ENCODE measurements at regions not wholly inside any gene's neighbourhood (a gene's known extent, or its start where the extent isn't known, plus 50 kb on each side); places are given as distances from the start of the nearest gene placed in this dataset.

DNA sequence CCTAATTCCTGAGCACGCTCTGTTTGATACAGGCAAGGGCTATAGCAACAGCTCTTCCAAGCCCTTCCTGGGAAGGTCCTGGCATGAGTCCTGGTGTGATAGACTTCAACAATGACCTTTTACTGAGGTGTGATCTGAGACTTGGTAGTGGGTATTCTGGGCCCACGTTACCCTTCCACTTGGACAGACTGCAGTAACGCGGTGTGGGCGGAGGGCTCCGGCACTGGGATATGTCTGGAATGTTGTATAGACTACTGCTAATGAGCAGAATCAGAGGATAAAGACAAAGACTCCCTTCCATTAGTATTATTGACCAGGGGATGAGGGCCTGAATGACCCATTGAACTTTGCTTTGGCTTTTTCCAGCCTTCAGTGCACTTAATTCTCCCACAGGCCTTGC is 262.3 kb downstream of the RWDD3 start:
- DNase-seq (ENCODE audit: low spot score): no peak
- TF ChIP-seq, protein P1, sequence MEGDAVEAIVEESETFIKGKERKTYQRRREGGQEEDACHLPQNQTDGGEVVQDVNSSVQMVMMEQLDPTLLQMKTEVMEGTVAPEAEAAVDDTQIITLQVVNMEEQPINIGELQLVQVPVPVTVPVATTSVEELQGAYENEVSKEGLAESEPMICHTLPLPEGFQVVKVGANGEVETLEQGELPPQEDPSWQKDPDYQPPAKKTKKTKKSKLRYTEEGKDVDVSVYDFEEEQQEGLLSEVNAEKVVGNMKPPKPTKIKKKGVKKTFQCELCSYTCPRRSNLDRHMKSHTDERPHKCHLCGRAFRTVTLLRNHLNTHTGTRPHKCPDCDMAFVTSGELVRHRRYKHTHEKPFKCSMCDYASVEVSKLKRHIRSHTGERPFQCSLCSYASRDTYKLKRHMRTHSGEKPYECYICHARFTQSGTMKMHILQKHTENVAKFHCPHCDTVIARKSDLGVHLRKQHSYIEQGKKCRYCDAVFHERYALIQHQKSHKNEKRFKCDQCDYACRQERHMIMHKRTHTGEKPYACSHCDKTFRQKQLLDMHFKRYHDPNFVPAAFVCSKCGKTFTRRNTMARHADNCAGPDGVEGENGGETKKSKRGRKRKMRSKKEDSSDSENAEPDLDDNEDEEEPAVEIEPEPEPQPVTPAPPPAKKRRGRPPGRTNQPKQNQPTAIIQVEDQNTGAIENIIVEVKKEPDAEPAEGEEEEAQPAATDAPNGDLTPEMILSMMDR (IDR thresholded peaks at IDR 0.05; ENCODE audit: extremely low read depth, insufficient read depth, missing control alignments): no peak
- in situ Hi-C loops (cut with MboI; ENCODE audit: low pct_unique_long_range_greater_than_20kb, low sequenced_read_pairs, unreplicated experiment): no loop called here

DNA sequence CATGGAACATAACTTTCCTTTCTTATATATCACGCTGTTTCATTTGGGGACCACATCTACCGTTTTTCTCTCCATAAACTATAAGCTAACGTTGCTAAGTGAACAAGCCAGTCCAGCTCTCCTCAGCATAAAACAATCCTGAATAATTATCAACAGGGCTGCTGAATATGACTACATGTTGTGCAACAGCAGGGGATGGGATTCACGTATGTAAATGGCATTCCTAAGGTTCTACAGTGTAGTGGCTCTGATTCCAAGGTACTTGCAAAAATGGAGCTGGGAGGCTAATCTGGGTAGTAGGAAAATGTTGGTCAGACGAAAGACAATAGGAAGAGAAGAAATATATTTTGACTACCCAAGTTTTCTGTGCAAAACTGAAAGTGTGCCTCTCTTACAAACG is 262.8 kb downstream of the RWDD3 start:
- in situ Hi-C loops (cut with MboI; ENCODE audit: low pct_unique_long_range_greater_than_20kb, low sequenced_read_pairs, unreplicated experiment): no loop called here
- no peak for DNase-seq (ENCODE audit: low spot score)
- TF ChIP-seq, protein P1 (IDR thresholded peaks at IDR 0.05; ENCODE audit: extremely low read depth, insufficient read depth, missing control alignments): no peak

DNA sequence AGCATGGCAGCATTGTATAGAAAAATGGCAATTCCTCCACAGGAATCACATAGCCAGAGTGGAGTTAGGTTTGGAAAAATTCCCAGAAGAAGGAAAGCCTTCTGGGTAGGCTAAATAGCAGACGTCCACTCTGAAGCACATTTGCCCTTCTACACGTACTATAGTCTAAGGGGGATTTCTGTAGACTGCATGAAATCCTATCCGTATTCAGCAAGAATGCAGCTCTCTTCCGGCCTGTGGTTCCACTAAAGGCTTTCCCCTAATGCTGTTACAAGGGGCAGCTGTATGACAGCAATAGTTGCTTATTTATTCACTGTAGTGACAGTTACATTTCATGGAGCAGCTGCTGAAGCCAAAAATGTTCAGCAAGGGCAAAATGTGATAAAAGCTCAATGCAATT is 263.6 kb downstream of the RWDD3 start:
- in situ Hi-C loops (cut with MboI; ENCODE audit: low pct_unique_long_range_greater_than_20kb, low sequenced_read_pairs, unreplicated experiment): no loop called here
- TF ChIP-seq, protein P1 (IDR thresholded peaks at IDR 0.05; ENCODE audit: extremely low read depth, insufficient read depth, missing control alignments): no peak
- DNase-seq (ENCODE audit: low spot score): no peak

DNA sequence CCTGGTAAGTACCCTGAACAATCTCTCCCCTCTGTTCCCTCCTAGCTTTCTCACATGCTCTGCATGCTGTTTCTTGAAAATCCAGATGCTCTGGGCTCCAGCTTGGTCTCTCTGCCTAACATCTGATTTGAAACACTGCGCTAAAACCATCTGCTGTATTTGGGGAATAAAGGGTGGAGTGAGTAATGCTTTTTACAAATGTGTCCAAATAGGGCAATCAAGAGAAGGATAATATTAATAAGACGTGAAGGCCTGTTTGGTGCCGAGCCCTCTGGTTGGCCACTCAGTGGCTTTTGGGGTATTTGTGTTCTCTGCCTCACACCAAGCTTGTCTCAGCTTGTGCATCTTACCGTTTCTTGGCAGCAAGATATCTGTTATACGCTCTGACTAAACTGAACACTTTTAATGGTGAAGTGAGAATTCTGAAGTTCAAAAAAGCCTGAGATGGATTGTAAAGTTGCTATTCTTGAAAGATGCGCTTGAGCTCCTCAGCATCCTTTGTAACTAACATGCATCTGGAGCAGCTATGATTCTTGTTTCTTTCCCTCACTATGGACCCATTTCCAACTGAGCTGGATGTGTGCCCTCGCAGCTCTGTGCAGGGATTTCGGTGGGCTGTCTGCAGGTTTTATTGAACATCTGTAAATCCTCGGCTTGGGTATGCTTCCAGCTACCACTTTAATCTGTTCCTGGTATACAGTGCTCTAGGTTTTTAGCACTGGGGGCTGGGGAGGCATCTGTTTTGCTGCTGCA is 269.4 kb downstream of the RWDD3 start:
- TF ChIP-seq, protein P1 (IDR thresholded peaks at IDR 0.05; ENCODE audit: extremely low read depth, insufficient read depth, missing control alignments): no peak
- in situ Hi-C loops (cut with MboI; ENCODE audit: low pct_unique_long_range_greater_than_20kb, low sequenced_read_pairs, unreplicated experiment): no loop called here
- DNase-seq (ENCODE audit: low spot score): no peak

DNA sequence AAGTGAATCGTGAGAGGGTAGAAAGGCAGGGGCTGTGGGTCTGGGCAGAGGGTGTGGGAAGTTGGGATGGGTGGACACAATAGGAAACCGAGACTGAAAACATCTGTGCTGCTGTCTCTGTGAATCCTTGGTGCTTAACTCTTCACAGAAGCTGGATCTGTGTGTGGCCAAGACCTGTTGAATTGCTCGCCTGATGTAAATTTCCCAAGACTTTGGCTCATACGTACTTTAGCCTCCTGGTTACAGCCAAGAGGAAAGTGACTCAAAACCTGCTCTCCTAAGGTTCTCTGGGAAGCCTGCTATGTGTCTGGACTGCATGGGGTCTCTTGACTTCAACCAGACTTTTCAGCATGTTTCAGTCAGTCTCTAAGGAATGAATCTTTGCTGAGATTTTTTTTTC is 270.3 kb downstream of the RWDD3 start:
- in situ Hi-C loops (cut with MboI; ENCODE audit: low pct_unique_long_range_greater_than_20kb, low sequenced_read_pairs, unreplicated experiment): no loop called here
- no peak for DNase-seq (ENCODE audit: low spot score)
- TF ChIP-seq, protein P1 (IDR thresholded peaks at IDR 0.05; ENCODE audit: extremely low read depth, insufficient read depth, missing control alignments): no peak

DNA sequence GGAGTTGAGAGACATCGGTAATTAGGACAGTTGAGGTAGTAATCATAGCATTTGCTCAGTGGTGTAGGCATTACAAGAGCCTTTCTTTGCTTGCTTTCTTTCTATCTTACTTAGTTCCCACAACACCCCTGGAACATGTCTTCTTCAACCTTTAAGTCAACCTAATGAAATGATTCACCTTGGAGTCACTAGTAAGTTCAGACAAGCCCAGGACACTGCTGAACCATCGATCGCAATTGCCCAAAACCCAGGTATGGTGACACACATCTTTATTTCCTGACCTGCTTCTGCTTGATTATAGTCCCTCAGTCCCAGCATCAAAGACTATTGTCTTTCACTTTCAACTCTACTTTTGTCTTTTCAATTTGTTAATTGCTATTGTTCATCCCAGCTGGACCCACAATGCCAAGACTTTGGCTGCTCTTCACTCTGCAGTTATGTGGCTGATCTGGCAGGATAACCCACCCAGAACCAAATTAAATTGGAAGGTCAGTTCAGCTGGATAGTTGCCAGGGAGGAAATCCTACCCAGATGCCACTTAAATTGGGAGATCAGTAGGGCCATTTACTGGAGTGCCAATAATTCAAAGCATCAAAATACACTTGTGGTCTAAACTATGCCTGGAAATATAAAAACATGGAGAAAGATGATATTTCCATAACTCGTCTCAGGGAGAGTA is 272.9 kb downstream of the RWDD3 start:
- in situ Hi-C loops (cut with MboI; ENCODE audit: low pct_unique_long_range_greater_than_20kb, low sequenced_read_pairs, unreplicated experiment): no loop called here
- TF ChIP-seq, protein P1 (IDR thresholded peaks at IDR 0.05; ENCODE audit: extremely low read depth, insufficient read depth, missing control alignments): no peak
- no peak for DNase-seq (ENCODE audit: low spot score)
